Activated CD4-positive, alpha-beta T cell treated with anti-CD3 and anti-CD28 coated beads for 36 hours (primary cell): ENCODE measurements at regions not wholly inside any gene's neighbourhood (a gene's known extent, or its start where the extent isn't known, plus 50 kb on each side); places are given as distances from the start of the nearest gene placed in this dataset.

Experiments
- ATAC-seq: fragments of 200-7000 bp; cut with Tn5 transposase; one replicate; pipeline ENCODE4 v1.10.0; 2021; ENCODE audit warnings: mild to moderate bottlenecking, moderate library complexity
- CTCF ChIA-PET: fragments of 350-600 bp; sonication (Branson Sonifier 250); formaldehyde crosslinking; loops from one replicate; lab custom pipeline; 2021; ENCODE audit warnings: antibody characterized with exemption; lab: Charles Lee
- POLR2A ChIA-PET: fragments of 350-600 bp; sonication (Branson Sonifier 250); formaldehyde crosslinking; loops from one replicate; lab custom pipeline; 2021; ENCODE audit warnings: antibody characterized with exemption, inconsistent platforms; lab: Charles Lee
- DNase-seq: peaks from one replicate; pipeline ENCODE4 v3.0.0-alpha.2; 2020
- H3K27ac Mint-ChIP-seq: one replicate; pipeline ENCODE4 v1.8.0; 2021; ENCODE audit warnings: mixed read lengths
- H3K27me3 Mint-ChIP-seq: one replicate; pipeline ENCODE4 v1.8.0; 2021; ENCODE audit warnings: mixed read lengths
- H3K36me3 Mint-ChIP-seq: one replicate; pipeline ENCODE4 v1.8.0; 2021; ENCODE audit warnings: low read depth, mixed read lengths
- H3K4me1 Mint-ChIP-seq: one replicate; pipeline ENCODE4 v1.8.0; 2021; ENCODE audit warnings: mixed read lengths
- H3K4me3 Mint-ChIP-seq: one replicate; pipeline ENCODE4 v1.8.0; 2021; ENCODE audit warnings: mild to moderate bottlenecking, moderate library complexity, mixed read lengths
- H3K9me3 Mint-ChIP-seq: one replicate; pipeline ENCODE4 v1.8.0; 2021; ENCODE audit warnings: low read depth, mixed read lengths
- intact Hi-C, 2 experiments: fragments of 100-400 bp; cut with DNase I in 1 of 2; cut with micrococcal nuclease in 1 of 2; formaldehyde crosslinking; loops; one replicate each; pipeline versions ENCODE4 v1.14.2 to v1.15.1; 2022 to 2024; cut with DNase I, micrococcal nuclease

- Mint-ChIP-seq H3K36me3 (no peaks in the 10 kb centered on the region), H3K4me1 (peaks cover 7% of the 10 kb centered on the region), H3K4me3 (no peak overlapping the region), H3K9me3 (no peaks in the 10 kb centered on the region), H3K27me3 (peaks cover 2% of the 10 kb centered on the region), H3K27ac (no peak overlapping the region)
- ChIA-PET POLR2A (no interaction called here), CTCF (interaction anchor here (0.6 to 1.8 kb wide), 4 partner anchors 10 to 154 kb away, joined by 3 to 7 read pairs (median 4); no protein-coding TSS in a partner anchor)
- DNase-seq (no peak), ATAC-seq (no peak)
- intact Hi-C loops = no loop called here
These were observed 133.0 kb upstream of the ASTN2 start for GRCh38 chr9:117547904-117548303.

GRCh38 chr9:117546894-117547678 lies 132.2 kb upstream of the ASTN2 start:
- intact Hi-C loops = no loop called here
- peak; percentile 17 for DNase-seq
- H3K4me3 Mint-ChIP-seq = no peak overlapping the region
- no peaks in the 10 kb centered on the region for H3K36me3 Mint-ChIP-seq
- peaks cover 7% of the 10 kb centered on the region for H3K4me1 Mint-ChIP-seq
- no peaks in the 10 kb centered on the region for H3K9me3 Mint-ChIP-seq
- ATAC-seq = no peak
- peaks cover 2% of the 10 kb centered on the region for H3K27me3 Mint-ChIP-seq
- no peak overlapping the region for H3K27ac Mint-ChIP-seq
- CTCF ChIA-PET = interaction anchor here (0.7 to 1.8 kb wide), 4 partner anchors 9 to 155 kb away, joined by 3 to 7 read pairs (median 4); no protein-coding TSS in a partner anchor
- POLR2A ChIA-PET = no interaction called here

GRCh38 chr9:117545846-117546245 lies 131.0 kb upstream of the ASTN2 start:
- DNase-seq (no peak), ATAC-seq (no peak)
- H3K27ac Mint-ChIP-seq = no peak overlapping the region
- H3K4me3 Mint-ChIP-seq = no peak overlapping the region
- ChIA-PET POLR2A (interaction anchor here (0.7 kb wide), 1 partner anchor 136 kb away, joined by 11 read pairs; no protein-coding TSS in a partner anchor), CTCF (no interaction called here)
- no peaks in the 10 kb centered on the region for H3K27me3 Mint-ChIP-seq
- H3K4me1 Mint-ChIP-seq = peaks cover 7% of the 10 kb centered on the region
- H3K36me3 Mint-ChIP-seq = no peaks in the 10 kb centered on the region
- intact Hi-C loops = no loop called here
- no peaks in the 10 kb centered on the region for H3K9me3 Mint-ChIP-seq

- ChIA-PET CTCF (no interaction called here), POLR2A (no interaction called here)
- Mint-ChIP-seq H3K9me3 (no peaks in the 10 kb centered on the region), H3K36me3 (no peaks in the 10 kb centered on the region), H3K27me3 (peaks cover 1% of the 10 kb centered on the region), H3K27ac (no peak overlapping the region), H3K4me3 (no peak overlapping the region), H3K4me1 (peaks cover 7% of the 10 kb centered on the region)
- DNase-seq = no peak
- no peak for ATAC-seq
- intact Hi-C loops = no loop called here
These were observed 128.2 kb upstream of the ASTN2 start for GRCh38 chr9:117543089-117543488.

- ChIA-PET POLR2A (no interaction called here), CTCF (no interaction called here)
- ATAC-seq (no peak), DNase-seq (no peak)
- Mint-ChIP-seq H3K4me3 (no peak overlapping the region), H3K4me1 (peaks cover 4% of the 10 kb centered on the region), H3K27ac (no peak overlapping the region), H3K9me3 (no peaks in the 10 kb centered on the region), H3K36me3 (no peaks in the 10 kb centered on the region), H3K27me3 (peaks cover 1% of the 10 kb centered on the region)
- intact Hi-C loops = no loop called here
These were observed 127.2 kb upstream of the ASTN2 start for GRCh38 chr9:117542021-117542420.

- no peaks in the 10 kb centered on the region for H3K9me3 Mint-ChIP-seq
- intact Hi-C loops = no loop called here
- no peak for DNase-seq
- CTCF ChIA-PET = no interaction called here
- H3K27ac Mint-ChIP-seq = no peak overlapping the region
- no peak for ATAC-seq
- POLR2A ChIA-PET = no interaction called here
- no peaks in the 10 kb centered on the region for H3K36me3 Mint-ChIP-seq
- H3K4me3 Mint-ChIP-seq = no peak overlapping the region
- no peaks in the 10 kb centered on the region for H3K4me1 Mint-ChIP-seq
- peaks cover 1% of the 10 kb centered on the region for H3K27me3 Mint-ChIP-seq
These were observed 126.3 kb upstream of the ASTN2 start for GRCh38 chr9:117541181-117541580.

GRCh38 chr9:117535973-117536372 lies 121.1 kb upstream of the ASTN2 start:
- H3K27ac Mint-ChIP-seq = no peak overlapping the region
- intact Hi-C loops = no loop called here
- no peak for ATAC-seq

GRCh38 chr9:117535434-117535833 lies 120.6 kb upstream of the ASTN2 start:
- Mint-ChIP-seq H3K9me3 (no peaks in the 10 kb centered on the region), H3K27ac (no peak overlapping the region), H3K4me3 (no peak overlapping the region), H3K36me3 (no peaks in the 10 kb centered on the region), H3K27me3 (peaks cover 5% of the 10 kb centered on the region), H3K4me1 (no peaks in the 10 kb centered on the region)
- intact Hi-C loops = no loop called here
- DNase-seq (no peak), ATAC-seq (no peak)
- CTCF ChIA-PET = no interaction called here
- POLR2A ChIA-PET = no interaction called here

More at GRCh38 chr9:117535973-117536372, 121.1 kb upstream of the ASTN2 start:
- no peaks in the 10 kb centered on the region for H3K4me1 Mint-ChIP-seq
- CTCF ChIA-PET = no interaction called here
- H3K4me3 Mint-ChIP-seq = no peak overlapping the region
- POLR2A ChIA-PET = no interaction called here
- peaks cover 5% of the 10 kb centered on the region for H3K27me3 Mint-ChIP-seq
- H3K9me3 Mint-ChIP-seq = no peaks in the 10 kb centered on the region
- no peak for DNase-seq
- no peaks in the 10 kb centered on the region for H3K36me3 Mint-ChIP-seq

- ChIA-PET POLR2A (no interaction called here), CTCF (interaction anchor here (1.0 kb wide), 1 partner anchor 41 kb away, joined by 3 read pairs; no protein-coding TSS in a partner anchor)
- H3K36me3 Mint-ChIP-seq = no peaks in the 10 kb centered on the region
- no peak for DNase-seq
- no peak overlapping the region for H3K27ac Mint-ChIP-seq
- no peaks in the 10 kb centered on the region for H3K27me3 Mint-ChIP-seq
- no peaks in the 10 kb centered on the region for H3K9me3 Mint-ChIP-seq
- no peak for ATAC-seq
- no peak overlapping the region for H3K4me3 Mint-ChIP-seq
- intact Hi-C loops = no loop called here
- no peaks in the 10 kb centered on the region for H3K4me1 Mint-ChIP-seq
These were observed 113.4 kb upstream of the ASTN2 start for GRCh38 chr9:117528225-117528624.

GRCh38 chr9:117526674-117527073 lies 111.8 kb upstream of the ASTN2 start:
- ChIA-PET POLR2A (no interaction called here), CTCF (no interaction called here)
- intact Hi-C loops = no loop called here
- Mint-ChIP-seq H3K36me3 (no peaks in the 10 kb centered on the region), H3K27me3 (no peaks in the 10 kb centered on the region), H3K4me1 (no peaks in the 10 kb centered on the region), H3K4me3 (no peak overlapping the region), H3K27ac (no peak overlapping the region), H3K9me3 (no peaks in the 10 kb centered on the region)
- no peak for DNase-seq
- ATAC-seq = no peak

- no peak overlapping the region for H3K27ac Mint-ChIP-seq
- H3K27me3 Mint-ChIP-seq = no peaks in the 10 kb centered on the region
- intact Hi-C loops = no loop called here
- ChIA-PET POLR2A (no interaction called here), CTCF (interaction anchor here (0.6 kb wide), 1 partner anchor 75 kb away, joined by 3 read pairs; no protein-coding TSS in a partner anchor)
- no peak overlapping the region for H3K4me3 Mint-ChIP-seq
- no peaks in the 10 kb centered on the region for H3K4me1 Mint-ChIP-seq
- H3K36me3 Mint-ChIP-seq = no peaks in the 10 kb centered on the region
- no peak for DNase-seq
- ATAC-seq = no peak
- H3K9me3 Mint-ChIP-seq = no peaks in the 10 kb centered on the region
These were observed 108.8 kb upstream of the ASTN2 start for GRCh38 chr9:117523531-117524153.

GRCh38 chr9:117521293-117521692 lies 106.4 kb upstream of the ASTN2 start:
- Mint-ChIP-seq H3K9me3 (no peaks in the 10 kb centered on the region), H3K27ac (no peak overlapping the region), H3K36me3 (no peaks in the 10 kb centered on the region), H3K27me3 (no peaks in the 10 kb centered on the region), H3K4me3 (no peak overlapping the region), H3K4me1 (no peaks in the 10 kb centered on the region)
- no peak for ATAC-seq
- DNase-seq = no peak
- intact Hi-C loops = no loop called here
- CTCF ChIA-PET = no interaction called here
- POLR2A ChIA-PET = interaction anchor here (0.7 kb wide), 1 partner anchor 115 kb away, joined by 3 read pairs; no protein-coding TSS in a partner anchor
